ENCODE measurements at regions not wholly inside any gene's neighbourhood (a gene's known extent, or its start where the extent isn't known, plus 50 kb on each side); places are given as distances from the start of the nearest gene placed in this dataset.

DNA sequence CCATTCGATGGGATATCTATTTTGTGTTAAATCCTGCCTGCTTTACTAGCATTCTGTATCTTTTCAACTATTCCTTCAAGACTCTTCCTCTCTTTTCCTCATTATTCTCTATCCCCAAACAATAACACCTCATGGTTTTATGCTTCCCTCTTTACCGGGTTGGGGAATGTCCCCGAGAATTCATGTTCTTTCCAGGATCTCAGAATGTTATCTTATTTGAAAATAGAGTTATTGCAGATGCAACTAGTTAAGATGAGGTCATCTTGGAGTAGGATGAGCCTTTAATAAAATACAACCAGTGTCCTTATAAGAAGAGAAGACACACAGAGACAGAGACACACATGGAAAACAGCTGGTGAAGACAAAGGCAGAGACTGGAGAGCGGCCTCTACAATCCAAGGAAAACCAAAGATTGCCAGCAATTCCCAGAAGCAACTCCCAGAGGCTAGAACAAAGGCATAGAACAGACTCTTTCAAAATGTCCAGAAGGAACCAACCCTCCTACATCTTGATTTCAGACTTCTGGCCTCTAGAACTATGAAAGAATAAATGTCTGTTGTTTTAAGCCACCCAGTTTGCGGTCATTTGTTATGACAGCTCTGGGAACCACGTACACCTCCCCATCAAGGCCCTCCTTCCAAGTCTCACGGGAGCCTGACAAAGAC, 126.8 kb upstream of the TNFAIP3 start:
- no peak for DNase-seq
- no peaks in the 10 kb centered on the region for H3K36me3 ChIP-seq (ENCODE audit: control insufficient read depth, insufficient read depth, low read length)
- no peak overlapping the region for H3K4me3 ChIP-seq (ENCODE audit: low read length)
- H3K4me1 ChIP-seq (ENCODE audit: control insufficient read depth, insufficient read depth, low read length) = peaks cover 6% of the 10 kb centered on the region
- no peaks in the 10 kb centered on the region for H3K27me3 ChIP-seq (ENCODE audit: control insufficient read depth, insufficient read depth, low read length)
- H3K9me3 ChIP-seq (ENCODE audit: control insufficient read depth, low read depth, low read length) = no peaks in the 10 kb centered on the region
- WGBS (ENCODE audit: insufficient coverage, low lambda C conversion rate) = 91% methylated on average over 1 of the region's 7 CpGs
- H3K27ac ChIP-seq (ENCODE audit: low read length) = no peak overlapping the region

DNA sequence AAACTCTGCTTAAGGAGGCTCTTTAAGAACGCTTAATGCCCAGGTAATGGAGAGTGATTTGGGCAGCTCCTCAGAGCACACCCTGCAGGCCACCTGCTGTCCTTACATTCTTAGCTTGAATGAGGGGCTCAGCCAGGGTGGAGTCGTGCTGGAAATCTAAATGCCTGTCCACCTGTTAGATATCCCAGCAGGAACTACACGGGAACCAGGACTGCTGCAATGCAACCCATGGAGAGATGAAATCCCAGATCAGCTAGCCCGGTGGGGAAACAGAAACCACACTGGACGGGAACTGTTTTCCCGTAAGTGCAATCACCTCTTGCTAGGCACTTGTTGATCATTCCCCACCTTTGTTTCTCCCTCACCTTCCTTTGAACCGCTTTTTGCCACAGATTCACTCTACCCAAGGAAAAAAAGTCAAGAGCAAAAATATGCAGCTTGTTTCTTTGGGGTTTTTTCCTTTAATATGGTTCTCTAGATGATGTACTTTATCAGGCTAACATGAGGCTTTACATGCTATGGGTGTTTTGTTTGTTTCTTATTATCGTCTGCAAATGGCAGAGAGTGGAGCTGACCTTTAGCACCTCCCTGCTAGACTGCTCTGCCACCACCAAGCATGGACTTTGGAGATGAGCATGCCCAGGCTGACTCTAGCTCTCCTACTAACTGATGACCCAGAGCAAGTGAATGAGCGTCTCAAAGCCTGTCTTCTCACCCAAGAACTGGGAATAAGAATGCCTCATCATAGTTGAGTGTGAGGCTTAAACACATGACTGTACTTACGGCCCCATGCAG, 125.9 kb upstream of the TNFAIP3 start:
- H3K4me3 ChIP-seq (ENCODE audit: low read length) = no peak overlapping the region
- 100% methylated on average over 1 of the region's 10 CpGs for WGBS (ENCODE audit: insufficient coverage, low lambda C conversion rate)
- H3K27me3 ChIP-seq (ENCODE audit: control insufficient read depth, insufficient read depth, low read length) = no peaks in the 10 kb centered on the region
- no peak overlapping the region for H3K27ac ChIP-seq (ENCODE audit: low read length)
- DNase-seq = peak; percentile 29 to 51
- H3K9me3 ChIP-seq (ENCODE audit: control insufficient read depth, low read depth, low read length) = no peaks in the 10 kb centered on the region
- no peaks in the 10 kb centered on the region for H3K36me3 ChIP-seq (ENCODE audit: control insufficient read depth, insufficient read depth, low read length)
- peaks cover 6% of the 10 kb centered on the region for H3K4me1 ChIP-seq (ENCODE audit: control insufficient read depth, insufficient read depth, low read length)

DNA sequence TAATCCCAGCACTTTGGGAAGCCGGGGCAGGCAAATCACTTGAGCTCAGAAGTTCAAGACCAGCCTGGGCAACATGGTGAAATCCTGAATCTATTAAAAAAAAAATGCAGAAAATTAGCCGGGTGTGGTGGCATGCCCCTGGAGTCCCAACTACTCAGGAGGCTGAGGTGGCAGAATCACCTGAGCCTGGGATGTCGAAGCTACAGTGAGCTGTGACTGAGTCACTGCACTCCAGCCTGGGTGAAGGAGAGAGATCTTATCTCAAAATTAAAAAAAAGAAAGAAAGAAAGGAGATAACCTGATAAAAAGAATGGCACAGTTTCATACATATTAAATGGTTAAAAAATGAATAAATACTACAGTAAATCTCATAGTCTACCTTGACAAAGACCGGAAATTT, 123.6 kb upstream of the TNFAIP3 start:
- Histone ChIP-seq H3K4me3 (ENCODE audit: low read length) (no peak overlapping the region), H3K27me3 (ENCODE audit: control insufficient read depth, insufficient read depth, low read length) (no peaks in the 10 kb centered on the region), H3K27ac (ENCODE audit: low read length) (no peak overlapping the region), H3K36me3 (ENCODE audit: control insufficient read depth, insufficient read depth, low read length) (no peaks in the 10 kb centered on the region), H3K4me1 (ENCODE audit: control insufficient read depth, insufficient read depth, low read length) (peaks cover 4% of the 10 kb centered on the region), H3K9me3 (ENCODE audit: control insufficient read depth, low read depth, low read length) (no peaks in the 10 kb centered on the region)
- WGBS (ENCODE audit: insufficient coverage, low lambda C conversion rate) = no CpG with 5 or more reads among the region's 4 CpGs
- no peak for DNase-seq

DNA sequence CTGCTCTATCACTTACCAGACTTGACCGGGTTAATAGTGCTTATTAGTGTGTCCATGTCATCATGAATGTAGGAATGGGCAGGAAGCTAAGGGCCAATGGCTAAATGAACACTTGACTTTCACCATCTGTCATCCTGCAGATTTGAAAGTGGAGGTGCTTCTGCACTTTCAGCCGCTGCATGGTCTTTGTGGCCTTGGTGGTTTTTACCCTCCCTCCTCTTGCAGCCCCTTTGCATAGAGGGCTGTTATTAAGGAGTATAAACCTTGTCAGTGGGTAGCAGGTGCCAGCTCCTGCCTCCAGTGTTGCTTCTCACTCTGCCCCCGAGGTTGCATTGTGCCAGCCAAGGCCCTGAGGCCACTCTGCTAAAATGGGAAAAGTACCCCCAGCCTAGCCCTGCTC, 122.2 kb upstream of the TNFAIP3 start:
- Histone ChIP-seq H3K9me3 (ENCODE audit: control insufficient read depth, low read depth, low read length) (no peaks in the 10 kb centered on the region), H3K4me3 (ENCODE audit: low read length) (no peak overlapping the region), H3K36me3 (ENCODE audit: control insufficient read depth, insufficient read depth, low read length) (no peaks in the 10 kb centered on the region), H3K4me1 (ENCODE audit: control insufficient read depth, insufficient read depth, low read length) (peaks cover 4% of the 10 kb centered on the region), H3K27ac (ENCODE audit: low read length) (no peak overlapping the region), H3K27me3 (ENCODE audit: control insufficient read depth, insufficient read depth, low read length) (no peaks in the 10 kb centered on the region)
- DNase-seq = no peak
- WGBS (ENCODE audit: insufficient coverage, low lambda C conversion rate) = no CpG with 5 or more reads among the region's 3 CpGs

DNA sequence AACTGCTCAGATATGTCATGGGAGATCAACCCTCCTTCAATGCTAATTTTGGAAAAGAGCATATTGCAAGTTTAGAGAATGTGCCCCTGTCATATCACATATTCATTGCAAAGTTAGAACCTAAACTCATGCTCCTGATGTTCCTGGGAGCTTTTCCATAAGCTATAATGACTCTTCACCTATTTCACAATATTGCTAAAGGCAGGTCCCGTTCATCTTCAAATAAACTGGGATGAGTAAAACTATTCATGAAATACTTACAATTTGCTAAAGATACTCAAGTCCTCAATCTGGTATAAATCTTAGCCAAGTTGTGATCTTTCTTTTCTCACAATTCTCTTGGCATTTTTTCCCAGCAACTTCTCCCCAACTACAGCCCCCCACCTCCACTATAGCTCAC, 121.7 kb upstream of the TNFAIP3 start:
- WGBS (ENCODE audit: insufficient coverage, low lambda C conversion rate) = 60% methylated on average over 1 of the region's 1 CpG
- Histone ChIP-seq H3K4me1 (ENCODE audit: control insufficient read depth, insufficient read depth, low read length) (peaks cover 4% of the 10 kb centered on the region), H3K27ac (ENCODE audit: low read length) (no peak overlapping the region), H3K27me3 (ENCODE audit: control insufficient read depth, insufficient read depth, low read length) (no peaks in the 10 kb centered on the region), H3K36me3 (ENCODE audit: control insufficient read depth, insufficient read depth, low read length) (no peaks in the 10 kb centered on the region), H3K4me3 (ENCODE audit: low read length) (no peak overlapping the region), H3K9me3 (ENCODE audit: control insufficient read depth, low read depth, low read length) (no peaks in the 10 kb centered on the region)
- no peak for DNase-seq

DNA sequence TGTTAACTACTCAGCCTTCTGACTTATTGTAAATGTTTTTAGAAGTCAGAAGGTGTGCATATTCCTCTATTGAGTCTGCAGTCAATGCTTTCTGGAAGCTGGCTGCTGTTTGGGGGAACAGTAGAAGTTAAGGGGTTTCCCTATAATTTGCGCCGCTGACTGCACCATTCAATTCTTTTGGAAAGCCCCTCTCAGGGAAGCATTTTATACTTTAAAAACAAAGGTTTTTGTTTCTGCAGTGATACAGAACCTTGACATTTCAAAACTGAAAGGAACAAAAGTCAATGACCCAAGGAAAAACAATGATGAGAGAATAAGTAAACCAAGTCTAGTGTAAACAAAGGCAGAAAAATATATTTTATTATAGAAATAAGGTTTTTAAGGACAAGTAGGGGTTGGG, 120.8 kb upstream of the TNFAIP3 start:
- Histone ChIP-seq H3K9me3 (ENCODE audit: control insufficient read depth, low read depth, low read length) (no peaks in the 10 kb centered on the region), H3K27ac (ENCODE audit: low read length) (no peak overlapping the region), H3K36me3 (ENCODE audit: control insufficient read depth, insufficient read depth, low read length) (no peaks in the 10 kb centered on the region), H3K27me3 (ENCODE audit: control insufficient read depth, insufficient read depth, low read length) (no peaks in the 10 kb centered on the region), H3K4me1 (ENCODE audit: control insufficient read depth, insufficient read depth, low read length) (peaks cover 3% of the 10 kb centered on the region), H3K4me3 (ENCODE audit: low read length) (no peak overlapping the region)
- no CpG with 5 or more reads among the region's 2 CpGs for WGBS (ENCODE audit: insufficient coverage, low lambda C conversion rate)
- DNase-seq = no peak

DNA sequence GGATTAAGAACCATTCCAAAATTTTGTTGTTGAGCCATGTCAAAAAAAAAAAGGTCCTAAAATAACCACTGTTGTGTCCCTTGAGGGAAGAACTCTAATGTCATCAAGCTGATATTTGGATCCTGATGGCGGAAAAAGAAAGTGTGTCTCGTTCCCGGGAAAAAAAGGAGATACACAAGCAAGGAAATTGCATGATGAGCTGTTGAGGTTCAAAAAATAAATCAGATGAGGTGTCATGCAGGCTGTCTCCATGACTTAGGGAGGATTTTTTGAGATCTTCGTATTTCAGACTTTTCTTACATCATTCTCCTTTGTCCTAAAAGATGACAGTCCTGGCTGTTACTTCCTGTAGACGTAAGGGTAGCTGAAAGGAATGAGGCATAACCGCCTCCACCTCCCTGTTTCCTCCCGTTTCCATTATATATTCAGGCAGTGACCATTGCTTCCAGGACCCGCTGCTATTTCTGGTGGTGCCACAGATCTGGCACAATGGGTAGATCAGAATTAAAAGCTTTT, 117.3 kb upstream of the TNFAIP3 start:
- H3K27me3 ChIP-seq (ENCODE audit: control insufficient read depth, insufficient read depth, low read length) = no peaks in the 10 kb centered on the region
- WGBS (ENCODE audit: insufficient coverage, low lambda C conversion rate) = 40% methylated on average over 1 of the region's 8 CpGs
- H3K27ac ChIP-seq (ENCODE audit: low read length) = no peak overlapping the region
- no peaks in the 10 kb centered on the region for H3K9me3 ChIP-seq (ENCODE audit: control insufficient read depth, low read depth, low read length)
- H3K36me3 ChIP-seq (ENCODE audit: control insufficient read depth, insufficient read depth, low read length) = no peaks in the 10 kb centered on the region
- no peak overlapping the region for H3K4me3 ChIP-seq (ENCODE audit: low read length)
- no peaks in the 10 kb centered on the region for H3K4me1 ChIP-seq (ENCODE audit: control insufficient read depth, insufficient read depth, low read length)
- DNase-seq = no peak

DNA sequence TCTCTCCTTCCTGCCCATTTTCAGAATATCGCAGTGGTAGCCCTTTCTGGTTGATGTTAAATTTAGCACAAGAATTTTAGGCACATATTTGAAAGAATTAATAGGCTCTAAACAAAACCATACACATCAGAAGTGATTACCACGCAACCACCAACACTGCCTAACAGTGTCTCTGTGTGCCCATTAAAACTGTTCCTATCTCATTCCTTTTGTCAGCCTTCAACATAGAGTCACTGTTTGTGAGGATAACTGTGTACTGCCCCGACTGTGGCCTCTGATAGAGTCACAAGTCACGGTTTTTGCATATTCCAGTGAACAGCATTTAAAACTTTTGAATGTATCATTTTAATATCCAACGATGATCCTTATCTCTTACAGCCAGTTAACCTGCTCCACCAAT, 116.8 kb upstream of the TNFAIP3 start:
- no peaks in the 10 kb centered on the region for H3K36me3 ChIP-seq (ENCODE audit: control insufficient read depth, insufficient read depth, low read length)
- WGBS (ENCODE audit: insufficient coverage, low lambda C conversion rate) = 100% methylated on average over 1 of the region's 5 CpGs
- no peaks in the 10 kb centered on the region for H3K9me3 ChIP-seq (ENCODE audit: control insufficient read depth, low read depth, low read length)
- H3K4me1 ChIP-seq (ENCODE audit: control insufficient read depth, insufficient read depth, low read length) = no peaks in the 10 kb centered on the region
- H3K4me3 ChIP-seq (ENCODE audit: low read length) = no peak overlapping the region
- no peak for DNase-seq
- H3K27ac ChIP-seq (ENCODE audit: low read length) = no peak overlapping the region
- H3K27me3 ChIP-seq (ENCODE audit: control insufficient read depth, insufficient read depth, low read length) = no peaks in the 10 kb centered on the region

DNA sequence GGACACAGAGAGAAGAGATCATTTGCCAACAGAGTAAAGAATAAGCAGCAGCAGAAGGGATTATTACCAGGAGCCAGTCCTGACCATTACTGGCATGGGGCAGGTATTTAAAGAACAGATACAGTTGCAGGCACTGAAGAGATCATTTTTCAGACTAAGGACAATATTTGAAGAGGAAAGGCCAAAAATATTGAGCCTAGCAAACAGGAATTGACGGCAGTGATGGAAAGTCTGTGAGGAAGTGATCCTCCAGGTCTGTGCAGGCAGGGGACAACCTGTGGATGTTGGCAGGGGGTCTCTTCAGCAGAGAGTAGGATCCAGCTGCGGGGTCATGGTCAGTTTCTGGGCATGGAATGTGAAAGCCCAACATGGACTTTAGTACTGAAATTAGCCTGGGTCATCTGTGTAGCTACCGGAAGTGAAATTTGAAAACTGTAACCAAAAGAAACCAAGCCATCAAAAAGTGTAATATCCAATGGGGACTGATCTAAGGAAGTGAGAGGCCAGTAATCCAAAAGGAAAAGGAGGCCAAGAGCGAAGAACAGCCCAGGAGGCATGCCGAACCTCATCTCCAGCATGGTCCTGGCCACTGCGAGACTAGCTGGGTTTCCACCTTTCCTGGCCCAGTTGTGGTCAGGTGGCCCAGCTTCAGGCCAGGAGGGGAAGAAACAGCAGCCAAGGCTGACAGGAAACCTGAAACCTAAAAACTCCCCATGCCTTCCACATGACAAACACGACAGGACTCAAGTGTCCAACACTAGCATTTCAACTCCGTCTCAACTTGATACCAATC, 115.1 kb upstream of the TNFAIP3 start:
- WGBS (ENCODE audit: insufficient coverage, low lambda C conversion rate) = 100% methylated on average over 1 of the region's 8 CpGs
- Histone ChIP-seq H3K9me3 (ENCODE audit: control insufficient read depth, low read depth, low read length) (no peaks in the 10 kb centered on the region), H3K27ac (ENCODE audit: low read length) (no peak overlapping the region), H3K36me3 (ENCODE audit: control insufficient read depth, insufficient read depth, low read length) (no peaks in the 10 kb centered on the region), H3K27me3 (ENCODE audit: control insufficient read depth, insufficient read depth, low read length) (no peaks in the 10 kb centered on the region), H3K4me1 (ENCODE audit: control insufficient read depth, insufficient read depth, low read length) (no peaks in the 10 kb centered on the region), H3K4me3 (ENCODE audit: low read length) (no peak overlapping the region)
- DNase-seq = no peak

DNA sequence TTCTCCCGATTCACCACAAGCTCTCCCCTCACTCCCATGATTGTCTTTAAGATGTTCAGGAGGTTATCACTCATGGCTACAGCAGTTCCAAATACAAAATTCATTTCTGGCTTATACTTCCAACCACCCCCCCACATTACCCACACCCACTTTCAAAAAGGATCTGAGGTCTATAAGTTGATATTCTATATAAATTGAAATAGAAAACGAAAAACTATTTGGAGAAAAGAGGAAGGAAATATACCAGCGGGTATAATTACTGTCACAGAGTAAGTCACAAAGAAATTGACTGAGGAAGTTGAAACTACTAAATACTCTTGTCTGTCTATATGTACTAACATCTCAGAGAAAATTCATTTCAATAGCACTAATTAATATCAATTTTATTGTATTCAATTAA, 112.7 kb upstream of the TNFAIP3 start:
- Histone ChIP-seq H3K27ac (ENCODE audit: low read length) (no peak overlapping the region), H3K4me3 (ENCODE audit: low read length) (no peak overlapping the region), H3K27me3 (ENCODE audit: control insufficient read depth, insufficient read depth, low read length) (no peaks in the 10 kb centered on the region), H3K4me1 (ENCODE audit: control insufficient read depth, insufficient read depth, low read length) (no peaks in the 10 kb centered on the region), H3K36me3 (ENCODE audit: control insufficient read depth, insufficient read depth, low read length) (no peaks in the 10 kb centered on the region), H3K9me3 (ENCODE audit: control insufficient read depth, low read depth, low read length) (no peaks in the 10 kb centered on the region)
- DNase-seq = no peak
- WGBS (ENCODE audit: insufficient coverage, low lambda C conversion rate) = 80% methylated on average over 1 of the region's 3 CpGs

Measured in large intestine (tissue), 3 donors.